ENCODE measurements at regions not wholly inside any gene's neighbourhood (a gene's known extent, or its start where the extent isn't known, plus 50 kb on each side); places are given as distances from the start of the nearest gene placed in this dataset.

- DNase-seq: no peak
- H3K4me1 ChIP-seq: no peaks in the 10 kb centered on the region
- H3K27ac ChIP-seq: no peak overlapping the region
- H3K36me3 ChIP-seq: no peaks in the 10 kb centered on the region
- in situ Hi-C loops (cut with MboI; ENCODE audit: low pct_ligation_motif_present in 1 of 4, low pct_unique_long_range_greater_than_20kb in 1 of 4, low sequenced_read_pairs in 3 of 4) (no loop called here), intact Hi-C loops (cut with DNase I; ENCODE audit: low total_unique reads) (no loop called here)
- no peak overlapping the region for H3K4me3 ChIP-seq
- no peaks in the 10 kb centered on the region for H3K9me3 ChIP-seq
- no peaks in the 10 kb centered on the region for H3K27me3 ChIP-seq
- TF ChIP-seq POLR2AphosphoS5 (IDR thresholded peaks at IDR 0.05): no peak
- no peak for TF ChIP-seq EP300 (IDR thresholded peaks at IDR 0.05; ENCODE audit: low read depth)
- TF ChIP-seq POLR2A (IDR thresholded peaks at IDR 0.05): no peak
- TF ChIP-seq CTCF (IDR thresholded peaks at IDR 0.05): no peak
- 83 to 84% methylated on average over 4 of the region's 4 CpGs for WGBS, 2 donors (ENCODE audit: low coverage in 1 of 2)
These were observed 416.4 kb upstream of the CD180 start for GRCh38 chr5:67612961-67613360.

- no peak for DNase-seq
- in situ Hi-C loops (cut with MboI; ENCODE audit: low pct_ligation_motif_present in 1 of 4, low pct_unique_long_range_greater_than_20kb in 1 of 4, low sequenced_read_pairs in 3 of 4) (no loop called here), intact Hi-C loops (cut with DNase I; ENCODE audit: low total_unique reads) (no loop called here)
- no peaks in the 10 kb centered on the region for H3K27me3 ChIP-seq
- no peaks in the 10 kb centered on the region for H3K9me3 ChIP-seq
- H3K36me3 ChIP-seq: no peaks in the 10 kb centered on the region
- 91 to 98% methylated on average over 6 of the region's 6 CpGs for WGBS, 2 donors (ENCODE audit: low coverage in 1 of 2)
- H3K4me1 ChIP-seq: peaks cover 0 to 10% (median 0%) of the 10 kb centered on the region in 4 donors
- no peak overlapping the region for H3K4me3 ChIP-seq
- H3K27ac ChIP-seq: no peak overlapping the region
- no peak for TF ChIP-seq EP300 (IDR thresholded peaks at IDR 0.05; ENCODE audit: low read depth)
- no peak for TF ChIP-seq POLR2AphosphoS5 (IDR thresholded peaks at IDR 0.05)
- no peak for TF ChIP-seq POLR2A (IDR thresholded peaks at IDR 0.05)
- TF ChIP-seq CTCF (IDR thresholded peaks at IDR 0.05): no peak
These were observed 413.8 kb upstream of the CD180 start for GRCh38 chr5:67610186-67610912.

- H3K4me1 ChIP-seq: peaks cover 0 to 11% (median 0%) of the 10 kb centered on the region in 4 donors
- in situ Hi-C loops (cut with MboI; ENCODE audit: low pct_ligation_motif_present in 1 of 4, low pct_unique_long_range_greater_than_20kb in 1 of 4, low sequenced_read_pairs in 3 of 4) (no loop called here), intact Hi-C loops (cut with DNase I; ENCODE audit: low total_unique reads) (no loop called here)
- no peak overlapping the region for H3K27ac ChIP-seq
- H3K36me3 ChIP-seq: no peaks in the 10 kb centered on the region
- no peak overlapping the region for H3K4me3 ChIP-seq
- no peaks in the 10 kb centered on the region for H3K27me3 ChIP-seq
- 78 to 89% methylated on average over 4 to 5 of the region's 5 CpGs for WGBS, 2 donors (ENCODE audit: low coverage in 1 of 2)
- no peak for DNase-seq
- TF ChIP-seq EP300 (IDR thresholded peaks at IDR 0.05; ENCODE audit: low read depth) (no peak), CTCF (IDR thresholded peaks at IDR 0.05) (no peak), POLR2A (IDR thresholded peaks at IDR 0.05) (no peak), POLR2AphosphoS5 (IDR thresholded peaks at IDR 0.05) (no peak)
- no peaks in the 10 kb centered on the region for H3K9me3 ChIP-seq
These were observed 411.4 kb upstream of the CD180 start for GRCh38 chr5:67607958-67608357.

GRCh38 chr5:67606586-67606947 is 410.0 kb upstream of the CD180 start:
- intact Hi-C loops (cut with DNase I; ENCODE audit: low total_unique reads): no loop called here
- Histone ChIP-seq H3K27me3 (no peaks in the 10 kb centered on the region), H3K4me1 (peaks cover 0 to 11% (median 0%) of the 10 kb centered on the region in 4 donors), H3K36me3 (no peaks in the 10 kb centered on the region), H3K4me3 (no peak overlapping the region), H3K27ac (no peak overlapping the region), H3K9me3 (no peaks in the 10 kb centered on the region)
- TF ChIP-seq POLR2A (IDR thresholded peaks at IDR 0.05) (no peak), CTCF (IDR thresholded peaks at IDR 0.05) (no peak), EP300 (IDR thresholded peaks at IDR 0.05; ENCODE audit: low read depth) (no peak), POLR2AphosphoS5 (IDR thresholded peaks at IDR 0.05) (no peak)
- 81 to 92% methylated on average over 2 of the region's 2 CpGs for WGBS, 2 donors (ENCODE audit: low coverage in 1 of 2)
- in situ Hi-C loops (cut with MboI; ENCODE audit: low pct_ligation_motif_present in 1 of 4, low pct_unique_long_range_greater_than_20kb in 1 of 4, low sequenced_read_pairs in 3 of 4): no loop called here
- no peak for DNase-seq
